Adrenal gland (tissue), 5 donors: ENCODE measurements at regions not wholly inside any gene's neighbourhood (a gene's known extent, or its start where the extent isn't known, plus 50 kb on each side); places are given as distances from the start of the nearest gene placed in this dataset.

Experiments used
- CTCF ChIP-seq, 6 experiments: fragments of 450-650 bp in 4 of 6; fragments of 200-600 bp in 2 of 6; sonication (generic) in 1 of 6; IDR thresholded peaks; 1 replicate in 5 of 6; 2 replicates in 1 of 6; pipeline versions ENCODE4 v1.5.1 to v1.8.0; 2016 to 2021; ENCODE audit warnings: antibody characterized with exemption in 6 of 6, mild to moderate bottlenecking in 2 of 6, moderate library complexity in 1 of 6
- POLR2A ChIP-seq, 2 donors: fragments of 450-650 bp; IDR thresholded peaks; one replicate each; pipeline ENCODE4 v1.6.1; 2017; ENCODE audit warnings: antibody characterized with exemption in 2 of 2, mild to moderate bottlenecking in 2 of 2, moderate library complexity in 1 of 2
- donor health status: DM: no; HTN: no; CAD: no.

- TF ChIP-seq CTCF (IDR thresholded peaks at IDR 0.05) (no peak), POLR2A (IDR thresholded peaks at IDR 0.05) (no peak)
Observed at GRCh38 chr4:132737344-132737743, 411.8 kb upstream of the PCDH10 start.
